ENCODE measurements at regions not wholly inside any gene's neighbourhood (a gene's known extent, or its start where the extent isn't known, plus 50 kb on each side); places are given as distances from the start of the nearest gene placed in this dataset.

- TF ChIP-seq FOXP2 (optimal IDR thresholded peaks at IDR 0.05; ENCODE audit: borderline replicate concordance, extremely low read depth, extremely low read length, insufficient read depth), result no peak
- TF ChIP-seq POLR2AphosphoS5 (IDR thresholded peaks at IDR 0.05; ENCODE audit: low read depth, low read length), result no peak
- no peak for TF ChIP-seq SIN3A (IDR thresholded peaks at IDR 0.05; ENCODE audit: borderline replicate concordance, insufficient read depth, low read length)
- TF ChIP-seq TAF1 (IDR thresholded peaks at IDR 0.05; ENCODE audit: borderline replicate concordance, insufficient read depth, low read length), result no peak
- TF ChIP-seq REST (IDR thresholded peaks at IDR 0.05; ENCODE audit: insufficient read depth in 1 of 2, low read depth in 2 of 2, low read length in 2 of 2), result no peak
These were observed 69.8 kb downstream of the TSN start for GRCh38 chr2:121825003-121825950.

DNA sequence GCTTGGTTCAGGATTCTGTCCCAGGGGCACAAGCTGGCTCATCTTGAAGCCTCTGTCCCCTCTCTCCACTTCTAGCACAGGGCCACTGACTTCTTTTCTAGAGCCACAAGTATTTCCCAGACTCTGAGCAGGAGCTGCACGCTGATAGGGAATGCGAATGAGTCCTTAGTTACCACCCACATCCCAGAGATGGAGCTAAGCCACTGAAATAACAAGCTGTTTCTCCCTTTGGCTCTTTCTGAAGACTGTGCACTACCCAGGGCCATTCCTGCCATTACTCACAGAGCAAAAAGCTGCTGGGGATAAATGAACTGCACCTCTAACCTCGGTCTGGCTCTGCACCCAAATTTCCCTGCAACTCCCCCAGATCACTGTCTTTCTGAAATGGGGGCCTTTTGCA, 70.6 kb downstream of the TSN start:
- TF ChIP-seq TAF1 (IDR thresholded peaks at IDR 0.05; ENCODE audit: borderline replicate concordance, insufficient read depth, low read length) (no peak), POLR2AphosphoS5 (IDR thresholded peaks at IDR 0.05; ENCODE audit: low read depth, low read length) (no peak), REST (IDR thresholded peaks at IDR 0.05; ENCODE audit: insufficient read depth in 1 of 2, low read depth in 2 of 2, low read length in 2 of 2) (no peak), SIN3A (IDR thresholded peaks at IDR 0.05; ENCODE audit: borderline replicate concordance, insufficient read depth, low read length) (no peak), FOXP2 (optimal IDR thresholded peaks at IDR 0.05; ENCODE audit: borderline replicate concordance, extremely low read depth, extremely low read length, insufficient read depth) (no peak)

- TF ChIP-seq TAF1 (IDR thresholded peaks at IDR 0.05; ENCODE audit: borderline replicate concordance, insufficient read depth, low read length) (no peak), SIN3A (IDR thresholded peaks at IDR 0.05; ENCODE audit: borderline replicate concordance, insufficient read depth, low read length) (no peak), POLR2AphosphoS5 (IDR thresholded peaks at IDR 0.05; ENCODE audit: low read depth, low read length) (no peak), REST (IDR thresholded peaks at IDR 0.05; ENCODE audit: insufficient read depth in 1 of 2, low read depth in 2 of 2, low read length in 2 of 2) (no peak), FOXP2 (optimal IDR thresholded peaks at IDR 0.05; ENCODE audit: borderline replicate concordance, extremely low read depth, extremely low read length, insufficient read depth) (no peak)
These were observed 72.9 kb downstream of the TSN start for GRCh38 chr2:121828281-121828731.

GRCh38 chr2:121830809-121831208, 75.4 kb downstream of the TSN start:
- TF ChIP-seq TAF1 (IDR thresholded peaks at IDR 0.05; ENCODE audit: borderline replicate concordance, insufficient read depth, low read length) (no peak), POLR2AphosphoS5 (IDR thresholded peaks at IDR 0.05; ENCODE audit: low read depth, low read length) (no peak), SIN3A (IDR thresholded peaks at IDR 0.05; ENCODE audit: borderline replicate concordance, insufficient read depth, low read length) (no peak), FOXP2 (optimal IDR thresholded peaks at IDR 0.05; ENCODE audit: borderline replicate concordance, extremely low read depth, extremely low read length, insufficient read depth) (no peak), REST (IDR thresholded peaks at IDR 0.05; ENCODE audit: insufficient read depth in 1 of 2, low read depth in 2 of 2, low read length in 2 of 2) (no peak)

Measured in PFSK-1 (cell line).